ENCODE measurements at regions not wholly inside any gene's neighbourhood (a gene's known extent, or its start where the extent isn't known, plus 50 kb on each side); places are given as distances from the start of the nearest gene placed in this dataset.
A peak's percentile ranks its signal among the peaks of the same experiment; 100 is the strongest.

DNA sequence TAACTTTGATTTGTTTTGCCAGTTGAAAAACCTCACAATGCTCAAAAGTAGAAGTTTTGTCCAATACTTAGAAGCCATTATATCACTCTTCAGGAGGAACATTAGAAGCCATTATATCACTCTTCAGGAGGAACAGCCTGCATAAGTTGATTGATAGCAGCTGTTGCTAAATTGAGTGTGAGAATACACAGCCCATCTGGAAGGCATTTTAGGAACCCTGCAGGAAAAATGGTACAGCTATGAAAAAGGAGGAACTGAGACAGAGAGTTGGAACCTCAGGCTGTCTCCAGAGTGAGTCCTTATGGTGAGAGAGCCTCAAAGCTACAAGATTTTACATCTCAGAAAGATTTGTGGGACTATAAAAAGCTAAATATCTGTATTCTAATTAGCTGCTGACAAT, 207.0 kb downstream of the MYRFL start:
- no peaks in the 10 kb centered on the region for H3K36me3 ChIP-seq (replicated peaks)
- no peak overlapping the region for H3K27ac ChIP-seq
- no peak for DNase-seq
- in situ Hi-C loops (cut with HindIII; ENCODE audit: low pct_ligation_motif_present, low sequenced_read_pairs): no loop called here
- TF ChIP-seq, protein P1, sequence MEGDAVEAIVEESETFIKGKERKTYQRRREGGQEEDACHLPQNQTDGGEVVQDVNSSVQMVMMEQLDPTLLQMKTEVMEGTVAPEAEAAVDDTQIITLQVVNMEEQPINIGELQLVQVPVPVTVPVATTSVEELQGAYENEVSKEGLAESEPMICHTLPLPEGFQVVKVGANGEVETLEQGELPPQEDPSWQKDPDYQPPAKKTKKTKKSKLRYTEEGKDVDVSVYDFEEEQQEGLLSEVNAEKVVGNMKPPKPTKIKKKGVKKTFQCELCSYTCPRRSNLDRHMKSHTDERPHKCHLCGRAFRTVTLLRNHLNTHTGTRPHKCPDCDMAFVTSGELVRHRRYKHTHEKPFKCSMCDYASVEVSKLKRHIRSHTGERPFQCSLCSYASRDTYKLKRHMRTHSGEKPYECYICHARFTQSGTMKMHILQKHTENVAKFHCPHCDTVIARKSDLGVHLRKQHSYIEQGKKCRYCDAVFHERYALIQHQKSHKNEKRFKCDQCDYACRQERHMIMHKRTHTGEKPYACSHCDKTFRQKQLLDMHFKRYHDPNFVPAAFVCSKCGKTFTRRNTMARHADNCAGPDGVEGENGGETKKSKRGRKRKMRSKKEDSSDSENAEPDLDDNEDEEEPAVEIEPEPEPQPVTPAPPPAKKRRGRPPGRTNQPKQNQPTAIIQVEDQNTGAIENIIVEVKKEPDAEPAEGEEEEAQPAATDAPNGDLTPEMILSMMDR (IDR thresholded peaks at IDR 0.05; ENCODE audit: low read depth, low read length, missing control alignments): no peak
- no peak overlapping the region for H3K4me3 ChIP-seq (ENCODE audit: low read depth, low read length)
- no peaks in the 10 kb centered on the region for H3K27me3 ChIP-seq (replicated peaks)

DNA sequence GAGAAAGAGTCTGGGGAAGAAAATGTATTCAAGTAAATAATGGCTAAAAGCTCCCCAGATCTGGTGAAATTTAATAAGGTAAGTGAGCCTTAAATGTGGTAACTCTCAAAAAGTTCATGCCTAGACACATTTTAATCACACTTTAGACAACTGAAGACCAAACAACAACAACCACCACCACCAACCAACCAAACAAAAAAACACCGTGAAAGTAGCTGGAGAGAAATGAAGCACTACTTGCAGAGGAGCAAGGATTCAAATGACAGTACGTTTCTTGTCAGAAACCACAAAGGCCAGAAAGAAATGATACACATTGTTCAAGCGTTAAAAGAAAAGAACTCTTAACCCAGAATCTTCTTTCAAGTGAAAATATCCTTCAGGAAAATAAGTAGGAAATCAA, 208.3 kb downstream of the MYRFL start:
- Histone ChIP-seq H3K27me3 (replicated peaks) (no peaks in the 10 kb centered on the region), H3K27ac (no peak overlapping the region), H3K36me3 (replicated peaks) (no peaks in the 10 kb centered on the region), H3K4me3 (ENCODE audit: low read depth, low read length) (no peak overlapping the region)
- TF ChIP-seq, protein P1 (IDR thresholded peaks at IDR 0.05; ENCODE audit: low read depth, low read length, missing control alignments): no peak
- DNase-seq: no peak
- in situ Hi-C loops (cut with HindIII; ENCODE audit: low pct_ligation_motif_present, low sequenced_read_pairs): no loop called here

DNA sequence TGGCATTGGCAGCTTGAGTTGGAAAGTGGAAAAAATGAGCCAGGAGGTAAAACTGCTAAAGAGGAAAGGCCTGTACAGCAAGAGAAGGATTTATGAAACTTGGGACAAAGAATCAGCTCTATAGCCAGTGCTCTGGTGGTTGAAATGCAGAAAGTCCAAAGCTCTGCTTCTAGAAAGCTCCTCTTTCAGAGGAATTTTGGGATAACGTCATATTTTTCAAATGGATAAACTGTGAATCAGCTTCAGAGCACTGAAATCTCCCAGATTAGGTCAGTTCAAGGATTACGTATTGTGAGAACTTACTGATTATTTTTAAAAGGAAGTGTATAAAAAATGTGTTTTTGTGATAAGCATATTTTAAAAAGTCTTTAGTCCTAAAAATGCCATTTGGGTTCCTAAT, 203.1 kb upstream of the CNOT2 start:
- Histone ChIP-seq H3K36me3 (replicated peaks) (no peaks in the 10 kb centered on the region), H3K27me3 (replicated peaks) (no peaks in the 10 kb centered on the region), H3K4me3 (ENCODE audit: low read depth, low read length) (no peak overlapping the region), H3K27ac (peak overlapping the region; percentile 65)
- in situ Hi-C loops (cut with HindIII; ENCODE audit: low pct_ligation_motif_present, low sequenced_read_pairs): no loop called here
- DNase-seq: peak; percentile 71
- TF ChIP-seq, protein P1 (IDR thresholded peaks at IDR 0.05; ENCODE audit: low read depth, low read length, missing control alignments): peak; percentile 10

DNA sequence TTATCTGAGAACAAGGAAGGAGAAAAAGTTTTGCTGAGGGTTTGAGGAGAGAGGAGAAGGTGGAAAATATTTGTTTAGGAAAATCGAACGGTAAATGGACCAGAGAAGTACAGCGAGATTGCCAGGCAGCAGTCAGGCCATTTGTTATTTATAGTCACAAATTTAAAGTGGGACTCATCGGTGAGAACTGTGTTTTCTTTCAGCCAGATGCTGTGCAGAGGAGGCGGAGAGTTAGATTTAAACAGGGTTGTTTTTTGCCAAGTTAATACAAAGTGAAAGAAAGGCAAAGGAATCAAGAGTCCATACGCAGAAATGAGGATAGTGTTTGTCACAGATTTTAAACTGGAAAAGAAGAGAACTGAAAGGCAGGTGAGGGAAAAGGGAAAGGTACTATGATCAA, 200.6 kb upstream of the CNOT2 start:
- Histone ChIP-seq H3K27me3 (replicated peaks) (no peaks in the 10 kb centered on the region), H3K4me3 (ENCODE audit: low read depth, low read length) (no peak overlapping the region), H3K36me3 (replicated peaks) (no peaks in the 10 kb centered on the region), H3K27ac (no peak overlapping the region)
- no peak for DNase-seq
- TF ChIP-seq, protein P1 (IDR thresholded peaks at IDR 0.05; ENCODE audit: low read depth, low read length, missing control alignments): no peak
- in situ Hi-C loops (cut with HindIII; ENCODE audit: low pct_ligation_motif_present, low sequenced_read_pairs): no loop called here

DNA sequence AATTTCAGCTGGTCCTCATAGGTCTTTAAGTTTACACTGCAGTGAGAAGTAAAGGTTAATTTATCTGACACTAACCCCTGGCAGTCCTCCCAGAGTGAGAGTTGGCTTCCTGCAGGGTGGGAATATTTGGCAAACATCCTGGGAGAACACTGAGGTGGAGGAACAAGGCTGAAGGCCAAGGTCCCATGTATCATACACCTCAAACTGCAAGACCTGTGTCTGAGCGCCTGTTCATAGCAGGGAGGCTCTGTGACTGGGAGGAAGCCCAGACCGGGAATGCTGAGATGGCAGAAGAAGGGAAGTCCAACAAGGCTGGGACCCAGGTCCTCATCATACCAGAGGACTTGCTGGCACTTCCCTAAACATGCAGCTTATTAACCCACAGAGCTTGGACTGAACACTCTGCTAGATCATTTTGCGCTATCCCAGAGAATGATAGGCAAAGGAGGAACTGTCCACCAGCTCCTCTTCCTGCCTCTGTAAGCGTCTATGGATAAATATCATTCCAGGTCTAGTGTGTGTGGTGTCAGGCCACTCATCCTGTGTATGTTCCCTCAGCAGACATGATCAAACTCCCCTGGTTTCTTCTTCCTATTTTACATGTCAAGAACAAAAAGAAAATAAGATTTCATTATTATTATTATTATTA, 199.6 kb upstream of the CNOT2 start:
- no peak overlapping the region for H3K27ac ChIP-seq
- no peaks in the 10 kb centered on the region for H3K27me3 ChIP-seq (replicated peaks)
- in situ Hi-C loops (cut with HindIII; ENCODE audit: low pct_ligation_motif_present, low sequenced_read_pairs): no loop called here
- no peak for DNase-seq
- H3K36me3 ChIP-seq (replicated peaks): no peaks in the 10 kb centered on the region
- H3K4me3 ChIP-seq (ENCODE audit: low read depth, low read length): no peak overlapping the region
- TF ChIP-seq, protein P1 (IDR thresholded peaks at IDR 0.05; ENCODE audit: low read depth, low read length, missing control alignments): no peak

DNA sequence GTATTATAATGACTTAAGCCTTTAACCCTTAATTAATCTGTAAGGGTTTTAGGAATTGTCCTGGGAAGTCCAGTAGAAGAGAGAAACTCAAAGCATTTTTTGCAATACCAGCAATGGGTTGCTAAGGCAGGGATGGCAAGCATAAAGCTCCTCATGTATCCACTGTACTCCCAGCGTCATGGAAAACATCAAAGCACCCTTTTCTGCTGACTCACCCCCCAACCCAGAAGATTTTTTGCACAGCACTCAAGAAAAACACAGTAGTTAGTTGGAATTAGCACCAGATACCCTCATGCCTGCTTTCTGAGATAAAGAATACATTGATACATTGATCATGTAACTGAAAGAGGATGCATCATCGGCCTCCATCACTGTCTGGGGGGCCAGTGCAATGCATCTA, 199.1 kb upstream of the CNOT2 start:
- in situ Hi-C loops (cut with HindIII; ENCODE audit: low pct_ligation_motif_present, low sequenced_read_pairs): no loop called here
- Histone ChIP-seq H3K36me3 (replicated peaks) (no peaks in the 10 kb centered on the region), H3K27me3 (replicated peaks) (no peaks in the 10 kb centered on the region), H3K27ac (no peak overlapping the region), H3K4me3 (ENCODE audit: low read depth, low read length) (no peak overlapping the region)
- TF ChIP-seq, protein P1 (IDR thresholded peaks at IDR 0.05; ENCODE audit: low read depth, low read length, missing control alignments): no peak
- peak; percentile 39 for DNase-seq
